IMR-90 (cell line): ENCODE measurements at regions not wholly inside any gene's neighbourhood (a gene's known extent, or its start where the extent isn't known, plus 50 kb on each side); places are given as distances from the start of the nearest gene placed in this dataset.

ENCODE experiments used
- CTCF ChIP-seq: conservative IDR thresholded peaks from 2 replicates; pipeline ENCODE4 v1.5.1; 2012; ENCODE audit warnings: mild to moderate bottlenecking, low read depth, low read length, improper control_type of control experiment
- ELK1 ChIP-seq: fragments of 150-350 bp; IDR thresholded peaks from 2 replicates; pipeline ENCODE4 v1.6.1; 2016; ENCODE audit warnings: low read depth, mild to moderate bottlenecking, low read length, moderate library complexity, borderline replicate concordance
- RAD21 ChIP-seq: IDR thresholded peaks from 2 replicates; pipeline ENCODE4 v1.6.1; 2012; ENCODE audit warnings: low read length, improper control_type of control experiment
- RCOR1 ChIP-seq: IDR thresholded peaks from 2 replicates; pipeline ENCODE4 v1.6.1; 2012; ENCODE audit warnings: mild to moderate bottlenecking, low read length, improper control_type of control experiment; ENCODE audit not compliant: insufficient replicate concordance
- USF2 ChIP-seq: fragments of 150-350 bp; IDR thresholded peaks from 2 replicates; pipeline ENCODE4 v1.6.1; 2017; ENCODE audit warnings: mild to moderate bottlenecking, antibody characterized with exemption, low read length, low read depth

GRCh38 chr1:39089931-39090521 lies 63.9 kb downstream of the NDUFS5 start:
- TF ChIP-seq CTCF (no peak), RAD21 (no peak), RCOR1 (no peak), USF2 (peak; percentile 72; the same call in 1 of the 2 replicates), ELK1 (no peak)
